Right lobe of liver (tissue), 6 donors: ENCODE measurements at regions not wholly inside any gene's neighbourhood (a gene's known extent, or its start where the extent isn't known, plus 50 kb on each side); places are given as distances from the start of the nearest gene placed in this dataset.
A peak's percentile ranks its signal among the peaks of the same experiment; 100 is the strongest.

Experiments
- ATAC-seq, 4 donors: fragments of 200-7000 bp; cut with Tn5 transposase; one replicate each; pipeline ENCODE4 v1.9.1; 2020; ENCODE audit warnings: mild to moderate bottlenecking in 4 of 4, moderate library complexity in 4 of 4
- DNase-seq, 3 donors: peaks; one replicate each; pipeline ENCODE4 v3.0.0-alpha.2; 2020
- H3K27ac ChIP-seq, 3 donors: fragments of 200-600 bp; one replicate each; pipeline ENCODE4 v1.8.0; 2022
- H3K27me3 ChIP-seq, 2 donors: fragments of 200-600 bp; one replicate each; pipeline ENCODE4 v1.8.0; 2022
- H3K36me3 ChIP-seq, 4 donors: fragments of 200-600 bp; sonication (generic) in 1 of 4; one replicate each; pipeline versions ENCODE4 v1.5.1 to v1.8.0; 2017 to 2022; ENCODE audit warnings: control low read depth in 1 of 4
- H3K4me1 ChIP-seq, 4 donors: fragments of 200-600 bp; sonication (generic) in 1 of 4; one replicate each; pipeline versions ENCODE4 v1.5.1 to v1.8.0; 2017 to 2022; ENCODE audit warnings: control low read depth in 1 of 4
- H3K4me3 ChIP-seq, 3 donors: fragments of 200-600 bp; one replicate each; pipeline ENCODE4 v1.8.0; 2022
- H3K9me3 ChIP-seq, 4 donors: fragments of 200-600 bp; sonication (generic) in 1 of 4; one replicate each; pipeline versions ENCODE4 v1.5.1 to v1.8.0; 2017 to 2022; ENCODE audit warnings: control low read depth in 1 of 4
- POLR2A ChIP-seq: fragments of 450-650 bp; IDR thresholded peaks from one replicate; pipeline ENCODE4 v1.6.1; 2017; ENCODE audit warnings: antibody characterized with exemption, mild to moderate bottlenecking
- WGBS: methylation state at CpG from one replicate; pipeline ENCODE4 v1.1.6; 2018; ENCODE audit warnings: low coverage, low lambda C conversion rate; ENCODE audit not compliant: insufficient coverage; ENCODE audit errors: missing lambda C conversion rate; 5-methylcytosine and 5-hydroxymethylcytosine counted together
- intact Hi-C, 2 donors: fragments of 100-400 bp; cut with DNase I; formaldehyde crosslinking; loops; one replicate each; pipeline versions ENCODE4 v1.11.2 to v1.14.1; 2022
- TF ChIP-seq, protein P1 (sequence below), 4 donors: fragments of 200-600 bp in 3 of 4; fragments of 450-650 bp in 1 of 4; IDR thresholded peaks; one replicate each; pipeline versions ENCODE4 v1.5.1 to v1.8.0; 2016 to 2022; ENCODE audit warnings: antibody characterized with exemption in 4 of 4, mild to moderate bottlenecking in 2 of 4
- donor health status: DM: no; HTN: yes; CAD: no.
- donor health status: DM: no; HTN: no; CAD: no.
- donor health status: DM: no; HTN: no; CAD: no.
- donor health status: DM: no; HTN: yes; CAD: no.
- donor health status: DM: no; HTN: yes; CAD: no.

DNA sequence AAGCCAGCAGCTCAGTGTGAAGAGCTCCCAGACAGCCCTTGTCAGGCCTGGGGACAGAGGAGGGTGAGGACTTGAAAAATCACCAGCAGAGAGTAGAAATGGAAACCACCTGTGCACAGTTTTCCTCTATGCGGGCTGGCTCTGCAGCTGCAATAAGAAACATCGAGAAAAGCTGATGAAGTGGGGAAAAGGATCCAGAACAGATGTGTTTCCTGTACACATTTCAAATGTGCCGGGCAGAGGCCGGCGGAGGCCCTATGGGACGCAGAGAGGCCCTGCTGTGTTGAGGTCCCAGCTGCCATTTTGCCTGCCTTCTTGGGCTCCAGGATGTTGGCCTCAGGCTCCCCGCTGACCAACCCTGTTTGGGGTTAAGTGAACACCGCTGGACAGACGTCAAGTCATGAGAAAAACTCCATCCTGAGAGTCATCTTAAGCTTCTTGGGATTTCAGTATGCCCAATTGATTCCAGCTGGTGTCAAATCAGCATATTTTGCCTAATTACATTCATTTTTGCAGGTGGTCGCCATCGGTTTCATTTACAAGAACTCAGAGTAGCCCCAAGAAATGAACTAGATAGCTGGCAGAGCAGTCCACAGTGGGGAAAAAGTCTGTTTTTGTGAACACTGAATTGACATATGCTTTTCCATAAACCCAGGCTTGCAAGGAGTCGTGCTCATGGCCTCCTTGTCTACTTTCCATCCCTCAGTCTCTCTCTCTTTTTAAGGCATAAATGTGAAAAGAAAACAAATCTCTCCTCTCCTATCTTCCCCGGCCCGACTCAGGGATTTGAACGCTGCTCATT, 150.4 kb upstream of the PHACTR3 start:
- Histone ChIP-seq H3K27ac (no peak overlapping the region), H3K36me3 (no peaks in the 10 kb centered on the region), H3K4me1 (peaks cover 0 to 8% (median 0%) of the 10 kb centered on the region in 4 donors), H3K9me3 (no peaks in the 10 kb centered on the region), H3K27me3 (no peaks in the 10 kb centered on the region), H3K4me3 (no peak overlapping the region)
- DNase-seq, result no peak
- no peak for ATAC-seq
- TF ChIP-seq, protein P1, sequence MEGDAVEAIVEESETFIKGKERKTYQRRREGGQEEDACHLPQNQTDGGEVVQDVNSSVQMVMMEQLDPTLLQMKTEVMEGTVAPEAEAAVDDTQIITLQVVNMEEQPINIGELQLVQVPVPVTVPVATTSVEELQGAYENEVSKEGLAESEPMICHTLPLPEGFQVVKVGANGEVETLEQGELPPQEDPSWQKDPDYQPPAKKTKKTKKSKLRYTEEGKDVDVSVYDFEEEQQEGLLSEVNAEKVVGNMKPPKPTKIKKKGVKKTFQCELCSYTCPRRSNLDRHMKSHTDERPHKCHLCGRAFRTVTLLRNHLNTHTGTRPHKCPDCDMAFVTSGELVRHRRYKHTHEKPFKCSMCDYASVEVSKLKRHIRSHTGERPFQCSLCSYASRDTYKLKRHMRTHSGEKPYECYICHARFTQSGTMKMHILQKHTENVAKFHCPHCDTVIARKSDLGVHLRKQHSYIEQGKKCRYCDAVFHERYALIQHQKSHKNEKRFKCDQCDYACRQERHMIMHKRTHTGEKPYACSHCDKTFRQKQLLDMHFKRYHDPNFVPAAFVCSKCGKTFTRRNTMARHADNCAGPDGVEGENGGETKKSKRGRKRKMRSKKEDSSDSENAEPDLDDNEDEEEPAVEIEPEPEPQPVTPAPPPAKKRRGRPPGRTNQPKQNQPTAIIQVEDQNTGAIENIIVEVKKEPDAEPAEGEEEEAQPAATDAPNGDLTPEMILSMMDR (IDR thresholded peaks at IDR 0.05), result no peak
- no peak for TF ChIP-seq POLR2A
- intact Hi-C loops, result no loop called here
- WGBS, result 80% methylated on average over 12 of the region's 15 CpGs

DNA sequence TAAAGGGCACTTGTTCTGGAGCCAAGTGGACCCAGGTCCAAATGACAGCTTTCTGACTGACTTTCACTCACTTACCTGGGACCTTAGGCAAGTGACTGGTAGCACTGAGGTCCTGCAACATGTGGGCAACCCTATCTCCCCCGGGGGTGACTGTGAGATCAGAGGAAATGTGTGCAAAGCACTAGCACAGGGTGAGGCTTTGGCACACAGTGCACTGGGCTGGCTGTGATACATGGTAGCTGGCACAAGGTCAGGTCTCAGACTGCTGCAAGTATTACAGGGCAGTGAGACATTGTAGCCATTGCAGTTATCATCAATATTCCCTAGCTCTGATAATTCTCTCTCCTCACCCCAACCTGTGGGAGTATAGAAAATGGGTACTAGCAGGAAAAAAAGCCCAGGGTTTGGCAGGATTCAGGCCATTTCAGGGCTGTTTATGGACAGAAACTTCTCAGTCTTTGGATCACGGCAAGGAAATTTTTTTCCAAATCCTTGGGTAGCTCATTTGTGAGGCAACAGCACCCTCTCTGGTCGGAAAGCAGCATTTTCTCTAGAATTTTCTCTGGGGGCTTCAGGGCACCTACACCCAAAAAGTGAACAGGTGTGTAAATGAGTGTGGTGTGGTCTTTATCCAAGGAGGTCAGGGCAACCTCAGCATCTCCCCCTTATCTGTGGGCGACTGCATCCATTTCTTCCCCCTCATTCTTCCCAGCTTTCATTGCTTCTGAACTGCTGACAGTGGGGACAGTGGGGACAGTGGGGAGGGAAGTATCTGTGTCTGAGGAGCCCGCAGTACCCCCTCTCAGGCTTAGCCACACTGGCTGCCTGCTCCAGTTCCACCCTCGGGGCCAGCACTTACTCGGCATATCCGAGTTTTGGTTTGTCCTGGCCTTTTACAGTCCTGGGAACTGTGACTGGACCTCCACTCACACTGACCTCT, 148.7 kb upstream of the PHACTR3 start:
- DNase-seq, result no peak
- Histone ChIP-seq H3K9me3 (no peaks in the 10 kb centered on the region), H3K27me3 (no peaks in the 10 kb centered on the region), H3K27ac (no peak overlapping the region), H3K36me3 (no peaks in the 10 kb centered on the region), H3K4me1 (peaks cover 0 to 8% (median 0%) of the 10 kb centered on the region in 4 donors), H3K4me3 (no peak overlapping the region)
- peak; percentile 36 to 72 (median 44) for ATAC-seq
- intact Hi-C loops, result no loop called here
- 35% methylated on average over 6 of the region's 8 CpGs for WGBS
- TF ChIP-seq, protein P1 (IDR thresholded peaks at IDR 0.05), result peak; percentile 29 to 52 (median 43)
- TF ChIP-seq POLR2A, result no peak

- H3K4me3 ChIP-seq, result no peak overlapping the region
- no peak overlapping the region for H3K27ac ChIP-seq
- intact Hi-C loops, result no loop called here
- TF ChIP-seq, protein P1 (IDR thresholded peaks at IDR 0.05), result no peak
- no peak for TF ChIP-seq POLR2A
- H3K9me3 ChIP-seq, result no peaks in the 10 kb centered on the region
- peaks cover 0 to 8% (median 0%) of the 10 kb centered on the region in 4 donors for H3K4me1 ChIP-seq
- DNase-seq (no peak), ATAC-seq (no peak)
- no peaks in the 10 kb centered on the region for H3K36me3 ChIP-seq
- WGBS, result 10% methylated on average over 2 of the region's 26 CpGs
- H3K27me3 ChIP-seq, result no peaks in the 10 kb centered on the region
These were observed 147.7 kb upstream of the PHACTR3 start for GRCh38 chr20:59456342-59457279.

DNA sequence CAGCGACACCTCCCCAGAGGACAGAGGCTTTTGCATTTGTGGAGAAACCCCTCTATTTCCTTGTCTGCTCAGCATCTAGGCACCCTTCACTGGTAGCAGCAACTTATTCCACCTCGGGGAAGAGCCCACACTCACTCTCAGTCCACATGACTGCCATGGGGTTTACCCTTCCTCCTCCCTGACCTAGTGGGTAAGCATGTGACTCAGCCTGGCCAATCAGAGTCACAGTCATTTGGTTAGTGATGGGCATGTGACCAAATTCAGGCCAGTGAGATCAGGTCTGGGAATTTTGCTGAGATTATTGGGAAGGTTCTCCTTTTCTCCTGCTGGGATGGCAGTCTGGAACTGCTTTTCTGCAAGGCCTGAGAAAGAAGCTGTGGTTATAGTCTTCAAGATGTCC, 145.7 kb upstream of the PHACTR3 start:
- TF ChIP-seq POLR2A, result no peak
- TF ChIP-seq, protein P1 (IDR thresholded peaks at IDR 0.05), result no peak
- intact Hi-C loops, result no loop called here
- Histone ChIP-seq H3K27me3 (no peaks in the 10 kb centered on the region), H3K4me3 (no peak overlapping the region), H3K9me3 (no peaks in the 10 kb centered on the region), H3K36me3 (no peaks in the 10 kb centered on the region), H3K4me1 (peaks cover 0 to 8% (median 0%) of the 10 kb centered on the region in 4 donors), H3K27ac (no peak overlapping the region)
- ATAC-seq (no peak), DNase-seq (no peak)
- WGBS, result 54% methylated on average over 2 of the region's 2 CpGs
